ENCODE measurements at regions not wholly inside any gene's neighbourhood (a gene's known extent, or its start where the extent isn't known, plus 50 kb on each side); places are given as distances from the start of the nearest gene placed in this dataset.
"Not testable (repeated sequence)": the region's sequence is repeated elsewhere in the genome, so short reads cannot be mapped to it uniquely, and the experiment has no call there.

GRCh38 chr21:9647409-9647808 lies 874.0 kb upstream of the TPTE start:
- not testable (repeated sequence) for TF ChIP-seq CTCF, POLR2A (IDR thresholded peaks at IDR 0.05)
